K562 (cell line): ENCODE measurements at regions not wholly inside any gene's neighbourhood (a gene's known extent, or its start where the extent isn't known, plus 50 kb on each side); places are given as distances from the start of the nearest gene placed in this dataset.

ENCODE experiments used
- ATAC-seq: fragments of 200-7000 bp; cut with Tn5 transposase; 3 replicates; pipeline ENCODE4 v1.9.1; 2020; ENCODE audit warnings: moderate library complexity
- BruUV-seq: library from RNA; stranded (reverse); fragments of 400-500 nt; replicated peaks from 2 replicates; lab custom pipeline; 2021; lab: Mats Ljungman, UMichigan
- CTCF ChIA-PET: fragments of 300-600 bp; formaldehyde crosslinking; extraction: SDS; loops from one replicate; lab custom pipeline; 2021; ENCODE audit warnings: low intra/inter-chr PET ratio; lab: Yijun Ruan, JAX
- POLR2A ChIA-PET: fragments of 300-600, 350-650 bp; sonication (Branson Sonifier 250); formaldehyde crosslinking; extraction: SDS; loops from one replicate; lab custom pipeline; 2021; ENCODE audit warnings: antibody characterized with exemption, inconsistent platforms; lab: Yijun Ruan, JAX
- DNase-seq, 4 experiments: peaks; one replicate each; pipeline versions ENCODE4 v3.0.0 to v3.0.0-alpha.2; 2011 to 2018; ENCODE audit warnings: low spot score in 3 of 4, mixed read lengths in 3 of 4; ENCODE audit errors: extremely low read depth in 1 of 4
- FAIRE-seq: peaks from 2 replicates; lab custom pipeline; 2011; peaks lifted over from hg19 to GRCh38; lab: Jason Lieb, UNC
- H2AFZ ChIP-seq: 2 replicates; pipeline ENCODE4 v1.6.0; 2011; ENCODE audit warnings: low read depth, low read length, control low read depth, inconsistent platforms
- H3K27ac ChIP-seq: fragments of 200-600 bp; 3 replicates; pipeline ENCODE4 v1.8.0; 2011; ENCODE audit warnings: low read depth, mild to moderate bottlenecking, control low read depth, inconsistent platforms, low read length, moderate library complexity, mixed read lengths; ENCODE audit errors: extremely low read depth
- H3K27me3 ChIP-seq, 2 experiments: fragments of 300-600 bp in 1 of 2; 2 replicates in 1 of 2; 3 replicates in 1 of 2; pipeline versions ENCODE4 v1.6.0 to v1.8.0; 2011; ENCODE audit warnings: inconsistent platforms in 2 of 2, low read length in 2 of 2, mild to moderate bottlenecking in 1 of 2, mixed read lengths in 1 of 2, moderate library complexity in 1 of 2; ENCODE audit not compliant: control insufficient read depth in 2 of 2, insufficient read depth in 2 of 2
- H3K36me3 ChIP-seq: fragments of 300-600 bp; 3 replicates; pipeline ENCODE4 v1.8.0; 2011; ENCODE audit warnings: mild to moderate bottlenecking, low read length, inconsistent platforms; ENCODE audit not compliant: control insufficient read depth, insufficient read depth
- H3K4me1 ChIP-seq, 2 experiments: fragments of 200-600 bp in 1 of 2; replicated peaks in 1 of 2; 2 replicates in 1 of 2; 3 replicates in 1 of 2; pipeline versions ENCODE4 v1.5.1 to v1.8.0; 2011; ENCODE audit warnings: inconsistent platforms in 2 of 2, low read length in 2 of 2, mild to moderate bottlenecking in 1 of 2, mixed read lengths in 1 of 2, moderate library complexity in 1 of 2; ENCODE audit not compliant: control insufficient read depth in 2 of 2, insufficient read depth in 2 of 2
- H3K4me2 ChIP-seq: 2 replicates; pipeline ENCODE4 v1.6.1; 2011; ENCODE audit warnings: low read length, control low read depth, inconsistent platforms, mixed read lengths; ENCODE audit not compliant: insufficient read depth
- H3K4me3 ChIP-seq: fragments of 200-600 bp; sonication (generic), shearing (Covaris generic); 2 replicates; pipeline ENCODE4 v1.5.1; 2016; ENCODE audit warnings: control low read depth, inconsistent platforms
- H3K79me2 ChIP-seq: fragments of 200-600 bp; 3 replicates; pipeline ENCODE4 v1.8.0; 2011; ENCODE audit warnings: low read length, inconsistent platforms; ENCODE audit not compliant: control insufficient read depth, insufficient read depth
- H3K9ac ChIP-seq, 2 experiments: 2 replicates each; pipeline versions ENCODE4 v1.6.0 to v1.6.1; 2011; ENCODE audit warnings: low read depth in 2 of 2, low read length in 2 of 2, control low read depth in 1 of 2, inconsistent platforms in 1 of 2, mild to moderate bottlenecking in 1 of 2, mixed read lengths in 1 of 2; ENCODE audit not compliant: insufficient read depth in 1 of 2
- H3K9me1 ChIP-seq: one replicate; pipeline ENCODE4 v1.6.0; 2011; ENCODE audit warnings: inconsistent platforms, mild to moderate bottlenecking, low read length, moderate library complexity; ENCODE audit not compliant: control insufficient read depth, insufficient read depth
- H3K9me3 ChIP-seq: replicated peaks from 2 replicates; pipeline ENCODE4 v1.5.1; 2011; ENCODE audit warnings: low read depth, low read length, inconsistent platforms; ENCODE audit not compliant: control insufficient read depth, insufficient read depth
- H4K20me1 ChIP-seq: replicated peaks from 2 replicates; pipeline ENCODE4 v1.6.1; 2011; ENCODE audit warnings: low read length, inconsistent platforms, mixed read lengths; ENCODE audit not compliant: control insufficient read depth, insufficient read depth
- BCOR ChIP-seq: fragments of 450-650 bp; IDR thresholded peaks from 2 replicates; pipeline ENCODE4 v1.6.1; 2016
- BRD4 ChIP-seq: fragments of 200-600 bp; sonication (generic); IDR thresholded peaks from 2 replicates; pipeline ENCODE4 v1.6.1; 2017; ENCODE audit warnings: inconsistent platforms
- CXXC5 ChIP-seq: fragments of 250-450 bp; sonication (Bioruptor Pico); IDR thresholded peaks from 2 replicates; pipeline ENCODE4 v1.8.0; 2022; ENCODE audit warnings: inconsistent platforms, mild to moderate bottlenecking, moderate library complexity
- FOXA3 ChIP-seq, 2 experiments: fragments of 450-650 bp in 1 of 2; sonication (generic) in 1 of 2; formaldehyde crosslinking; IDR thresholded peaks in 1 of 2; conservative IDR thresholded peaks in 1 of 2; 2 replicates each; pipeline versions ENCODE4 v1.4.0 to v1.8.0; 2020 to 2022; ENCODE audit warnings: mild to moderate bottlenecking in 2 of 2, missing genetic modification reagents in 1 of 2
- HNRNPL ChIP-seq: fragments of 200-400 bp; formaldehyde crosslinking; IDR thresholded peaks from 2 replicates; pipeline ENCODE4 v1.6.1; 2017; ENCODE audit warnings: low read depth, mild to moderate bottlenecking, low read length
- LCOR ChIP-seq: sonication (generic); formaldehyde crosslinking; IDR thresholded peaks from 2 replicates; pipeline ENCODE4 v1.8.0; 2022; ENCODE audit warnings: mild to moderate bottlenecking, missing genetic modification reagents
- MYNN ChIP-seq, 2 experiments: sonication (generic); formaldehyde crosslinking in 1 of 2; IDR thresholded peaks; 2 replicates each; pipeline versions ENCODE4 v1.5.0 to v1.6.1; 2016 to 2020; ENCODE audit warnings: antibody characterized with exemption in 1 of 2, missing genetic modification reagents in 1 of 2
- NCOR1 ChIP-seq: fragments of 450-650 bp; IDR thresholded peaks from 2 replicates; pipeline ENCODE4 v1.6.1; 2016; ENCODE audit warnings: mild to moderate bottlenecking, moderate library complexity
- PRMT5 ChIP-seq: sonication (generic); formaldehyde crosslinking; IDR thresholded peaks from 2 replicates; pipeline ENCODE4 v1.5.0; 2020; ENCODE audit warnings: missing genetic modification reagents
- STAG1 ChIP-seq: sonication (generic); formaldehyde crosslinking; IDR thresholded peaks from 2 replicates; pipeline ENCODE4 v1.5.0; 2020; ENCODE audit warnings: missing genetic modification reagents, borderline replicate concordance
- TBP ChIP-seq: optimal IDR thresholded peaks from 2 replicates; pipeline ENCODE3; 2011; ENCODE audit warnings: low read depth, low read length, improper control_type of control experiment
- ZBED1 ChIP-seq: IDR thresholded peaks from 2 replicates; pipeline ENCODE4 v1.6.1; 2014
- ZC3H8 ChIP-seq: fragments of 450-650 bp; IDR thresholded peaks from 2 replicates; pipeline ENCODE4 v1.6.1; 2017
- ZEB2 ChIP-seq: fragments of 450-650 bp; IDR thresholded peaks from 2 replicates; pipeline ENCODE4 v1.6.1; 2016
- ZNF146 ChIP-seq: IDR thresholded peaks from one replicate; pipeline ENCODE4 v1.6.1; 2018; ENCODE audit warnings: missing compliant biosample characterization; ENCODE audit not compliant: unreplicated experiment
- ZNF175 ChIP-seq: fragments of 200-800 bp; sonication (Bioruptor generic); IDR thresholded peaks from 2 replicates; pipeline ENCODE4 v1.6.1; 2016; ENCODE audit warnings: low read depth, mild to moderate bottlenecking, missing genetic modification characterization, missing compliant biosample characterization
- WGBS: fragments of 100-300 bp; shearing (Covaris generic); methylation state at CpG from one replicate; pipeline ENCODE4 v1.1.6; 2016; ENCODE audit warnings: low coverage, mixed read lengths; ENCODE audit not compliant: insufficient coverage; ENCODE audit errors: missing lambda C conversion rate; 5-methylcytosine and 5-hydroxymethylcytosine counted together
- in situ Hi-C: fragments of 300-500 bp; cut with MboI; formaldehyde crosslinking; loops from 4 replicates; pipeline ENCODE4 v1.15.0; 2018; ENCODE audit warnings: inconsistent platforms, mixed read lengths
- intact Hi-C: fragments of 100-400 bp; cut with micrococcal nuclease; formaldehyde crosslinking; loops from 2 replicates; pipeline ENCODE4 v1.14.2; 2022

GRCh38 chr10:36038316-36038955 is 396.3 kb upstream of the FZD8 start:
- CTCF ChIA-PET: no interaction called here
- no peaks in the 10 kb centered on the region for H3K9me3 ChIP-seq

GRCh38 chr10:36036137-36036536 is 394.0 kb upstream of the FZD8 start:
- no peaks in the 10 kb centered on the region for H3K4me1 ChIP-seq
- no peaks in the 10 kb centered on the region for H4K20me1 ChIP-seq
- H3K9me1 ChIP-seq: no peaks in the 10 kb centered on the region
- ChIA-PET POLR2A (no interaction called here), CTCF (no interaction called here)
- no peak overlapping the region for H3K4me2 ChIP-seq
- no peak overlapping the region for H3K27ac ChIP-seq
- no peaks in the 10 kb centered on the region for H3K9me3 ChIP-seq
- WGBS: 2% methylated on average over 5 of the region's 5 CpGs
- in situ Hi-C loops: no loop called here
- H2AFZ ChIP-seq: no peak overlapping the region
- no peaks in the 10 kb centered on the region for H3K79me2 ChIP-seq
- no peaks in the 10 kb centered on the region for H3K36me3 ChIP-seq
- intact Hi-C loops: no loop called here
- BruUV-seq: no TSS peak
- FAIRE-seq: no peak
- TF ChIP-seq BRD4 (no peak), TBP (no peak), ZC3H8 (no peak), ZEB2 (no peak), ZNF146 (CRISPR knock-in tag) (no peak), ZBED1 (no peak)
- H3K4me3 ChIP-seq: no peak overlapping the region
- no peak overlapping the region for H3K9ac ChIP-seq
- DNase-seq: no peak
- H3K27me3 ChIP-seq: no peaks in the 10 kb centered on the region
- ATAC-seq: no peak

More at GRCh38 chr10:36038316-36038955, 396.3 kb upstream of the FZD8 start:
- no peak for DNase-seq
- H3K9ac ChIP-seq: no peak overlapping the region
- TF ChIP-seq STAG1 (CRISPR knock-in tag) (no peak), NCOR1 (no peak), BCOR (no peak), HNRNPL (no peak), ZNF175 (CRISPR knock-in tag) (no peak), LCOR (CRISPR knock-in tag) (no peak), FOXA3 (CRISPR knock-in tag; conservative IDR thresholded peaks at IDR 0.05 in 1 of 2, IDR thresholded peaks at IDR 0.05 in 1 of 2) (no peak), CXXC5 (CRISPR knock-in tag) (no peak), MYNN (IDR thresholded peaks at IDR 0.05) (no peak), MYNN (CRISPR knock-in tag; IDR thresholded peaks at IDR 0.05) (no peak), PRMT5 (CRISPR knock-in tag) (no peak)
- TF ChIP-seq, all 486 proteins: peak for 0
- no peak for FAIRE-seq
- H4K20me1 ChIP-seq: no peaks in the 10 kb centered on the region
- H3K4me3 ChIP-seq: no peak overlapping the region
- no peaks in the 10 kb centered on the region for H3K4me1 ChIP-seq
- H3K79me2 ChIP-seq: no peaks in the 10 kb centered on the region
- intact Hi-C loops: no loop called here
- 0% methylated on average over 3 of the region's 3 CpGs for WGBS
- ATAC-seq: no peak
- no peaks in the 10 kb centered on the region for H3K9me1 ChIP-seq
- no peak overlapping the region for H3K27ac ChIP-seq
- no peaks in the 10 kb centered on the region for H3K36me3 ChIP-seq
- H3K4me2 ChIP-seq: no peak overlapping the region
- in situ Hi-C loops: no loop called here
- POLR2A ChIA-PET: no interaction called here
- no peak overlapping the region for H2AFZ ChIP-seq
- no TSS peak for BruUV-seq
- no peaks in the 10 kb centered on the region for H3K27me3 ChIP-seq
